Kidney (tissue), 13 donors: ENCODE measurements at regions not wholly inside any gene's neighbourhood (a gene's known extent, or its start where the extent isn't known, plus 50 kb on each side); places are given as distances from the start of the nearest gene placed in this dataset.

ENCODE experiments used
- DNase-seq, 5 donors: peaks; one replicate each; pipeline ENCODE4 v3.0.0-alpha.2; 2013 to 2020
- FAIRE-seq: peaks from 2 replicates; lab custom pipeline; 2012; peaks lifted over from hg19 to GRCh38; lab: Jason Lieb, UNC
- H3K27ac ChIP-seq, 2 donors: one replicate each; pipeline ENCODE4 v1.7.0; 2013; ENCODE audit warnings: low read depth in 2 of 2, low read length in 2 of 2, inconsistent platforms in 1 of 2
- H3K27me3 ChIP-seq: one replicate; pipeline ENCODE4 v1.7.1; 2013; ENCODE audit warnings: low read length, inconsistent platforms; ENCODE audit not compliant: control insufficient read depth, insufficient read depth
- H3K36me3 ChIP-seq, 3 donors: one replicate each; pipeline versions ENCODE4 v1.7.0 to v1.7.1; 2013; ENCODE audit warnings: low read length in 3 of 3, control low read depth in 1 of 3, inconsistent platforms in 1 of 3; ENCODE audit not compliant: insufficient read depth in 3 of 3, control insufficient read depth in 2 of 3
- H3K4me1 ChIP-seq, 3 donors: one replicate each; pipeline versions ENCODE4 v1.7.0 to v1.7.1; 2013; ENCODE audit warnings: low read length in 3 of 3, inconsistent platforms in 1 of 3, low read depth in 1 of 3; ENCODE audit not compliant: control insufficient read depth in 2 of 3, insufficient read depth in 2 of 3
- H3K4me3 ChIP-seq, 3 donors: one replicate each; pipeline versions ENCODE4 v1.7.0 to v1.8.1; 2013; ENCODE audit warnings: low read length in 3 of 3, control low read depth in 1 of 3, inconsistent platforms in 1 of 3
- H3K9ac ChIP-seq, 3 donors: one replicate each; pipeline versions ENCODE4 v1.7.0 to v1.7.1; 2013; ENCODE audit warnings: low read length in 3 of 3, control low read depth in 1 of 3, inconsistent platforms in 1 of 3
- H3K9me3 ChIP-seq, 3 donors: one replicate each; pipeline versions ENCODE4 v1.7.0 to v1.7.1; 2013; ENCODE audit warnings: low read length in 3 of 3, control low read depth in 1 of 3, inconsistent platforms in 1 of 3; ENCODE audit not compliant: control insufficient read depth in 2 of 3, insufficient read depth in 1 of 3
- intact Hi-C: fragments of 100-400 bp; cut with DNase I; formaldehyde crosslinking; loops from one replicate; pipeline ENCODE4 v1.11.1; 2022
- TF ChIP-seq, protein P1 (sequence below): IDR thresholded peaks from 3 replicates; pipeline ENCODE4 v1.5.1; 2012; ENCODE audit warnings: mild to moderate bottlenecking, moderate library complexity, borderline replicate concordance; ENCODE audit not compliant: insufficient read depth; ENCODE audit errors: extremely low read depth
- donor health status: control.
- donor health status: control.
- donor health status: control.
- donor health status: control.
- donor health status: control.
- donor health status: DM: yes; HTN: yes; CAD: no.
- donor health status: Normal renal cell carcinoma (clear cell type).

- Histone ChIP-seq H3K27me3 (no peaks in the 10 kb centered on the region), H3K9me3 (no peaks in the 10 kb centered on the region), H3K4me1 (no peaks in the 10 kb centered on the region), H3K27ac (no peak overlapping the region), H3K4me3 (no peak overlapping the region), H3K36me3 (no peaks in the 10 kb centered on the region), H3K9ac (no peak overlapping the region)
- TF ChIP-seq, protein P1, sequence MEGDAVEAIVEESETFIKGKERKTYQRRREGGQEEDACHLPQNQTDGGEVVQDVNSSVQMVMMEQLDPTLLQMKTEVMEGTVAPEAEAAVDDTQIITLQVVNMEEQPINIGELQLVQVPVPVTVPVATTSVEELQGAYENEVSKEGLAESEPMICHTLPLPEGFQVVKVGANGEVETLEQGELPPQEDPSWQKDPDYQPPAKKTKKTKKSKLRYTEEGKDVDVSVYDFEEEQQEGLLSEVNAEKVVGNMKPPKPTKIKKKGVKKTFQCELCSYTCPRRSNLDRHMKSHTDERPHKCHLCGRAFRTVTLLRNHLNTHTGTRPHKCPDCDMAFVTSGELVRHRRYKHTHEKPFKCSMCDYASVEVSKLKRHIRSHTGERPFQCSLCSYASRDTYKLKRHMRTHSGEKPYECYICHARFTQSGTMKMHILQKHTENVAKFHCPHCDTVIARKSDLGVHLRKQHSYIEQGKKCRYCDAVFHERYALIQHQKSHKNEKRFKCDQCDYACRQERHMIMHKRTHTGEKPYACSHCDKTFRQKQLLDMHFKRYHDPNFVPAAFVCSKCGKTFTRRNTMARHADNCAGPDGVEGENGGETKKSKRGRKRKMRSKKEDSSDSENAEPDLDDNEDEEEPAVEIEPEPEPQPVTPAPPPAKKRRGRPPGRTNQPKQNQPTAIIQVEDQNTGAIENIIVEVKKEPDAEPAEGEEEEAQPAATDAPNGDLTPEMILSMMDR = no peak
- DNase-seq (peak in 1 of 5 donors; percentile 35), FAIRE-seq (no peak)
- intact Hi-C loops = no loop called here
Observed at GRCh38 chr9:129506041-129506440, 114.9 kb downstream of the C9orf50 start.

- TF ChIP-seq, protein P1 = no peak
- intact Hi-C loops = no loop called here
- Histone ChIP-seq H3K9ac (no peak overlapping the region), H3K27ac (no peak overlapping the region), H3K27me3 (no peaks in the 10 kb centered on the region), H3K9me3 (no peaks in the 10 kb centered on the region), H3K4me1 (no peaks in the 10 kb centered on the region), H3K4me3 (no peak overlapping the region), H3K36me3 (no peaks in the 10 kb centered on the region)
- DNase-seq = peak in 2 of 5 donors; percentile 61 to 75
- no peak for FAIRE-seq
Observed at GRCh38 chr9:129505270-129505902, 115.5 kb downstream of the C9orf50 start.

DNA sequence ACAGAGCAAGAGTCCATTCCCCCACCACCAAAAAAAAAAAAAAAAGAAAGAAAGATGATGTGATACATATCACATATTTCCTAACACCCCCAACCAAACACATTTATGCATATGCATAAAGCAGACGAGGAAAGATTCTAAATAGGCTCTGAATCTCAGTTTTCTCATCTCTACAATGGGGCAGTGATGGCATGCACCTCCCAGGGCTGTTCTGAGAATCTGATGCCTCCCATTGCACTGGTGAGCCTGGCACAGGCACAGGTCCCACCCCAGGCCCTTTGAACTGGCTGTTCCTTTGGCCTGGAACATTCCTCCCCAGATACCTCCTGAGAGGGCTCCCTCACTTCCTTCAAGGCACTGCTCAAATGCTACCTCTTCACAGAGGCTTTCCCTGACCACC, 116.5 kb downstream of the C9orf50 start:
- TF ChIP-seq, protein P1 = no peak
- Histone ChIP-seq H3K9me3 (no peaks in the 10 kb centered on the region), H3K36me3 (no peaks in the 10 kb centered on the region), H3K4me1 (peaks cover 0 to under 1% (median 0%) of the 10 kb centered on the region in 3 donors), H3K4me3 (no peak overlapping the region), H3K27me3 (no peaks in the 10 kb centered on the region), H3K27ac (no peak overlapping the region), H3K9ac (no peak overlapping the region)
- FAIRE-seq (no peak), DNase-seq (no peak)
- intact Hi-C loops = no loop called here
